SK-N-SH (cell line): ENCODE measurements at regions not wholly inside any gene's neighbourhood (a gene's known extent, or its start where the extent isn't known, plus 50 kb on each side); places are given as distances from the start of the nearest gene placed in this dataset.

ENCODE experiments used
- CTCF ChIA-PET: fragments of 300-600, 350-600 bp; formaldehyde crosslinking; extraction: SDS; loops from one replicate; lab custom pipeline; 2021; lab: Yijun Ruan, JAX
- POLR2A ChIA-PET: fragments of 350-600 bp; sonication (Branson Sonifier 250); formaldehyde crosslinking; extraction: SDS; loops from one replicate; lab custom pipeline; 2020; ENCODE audit warnings: antibody characterized with exemption, inconsistent platforms; lab: Yijun Ruan, JAX
- DNase-seq: peaks from one replicate; pipeline ENCODE4 v3.0.0; 2012
- H2AFZ ChIP-seq: fragments of 200-600 bp; sonication (generic); 2 replicates; pipeline ENCODE4 v1.8.1; 2016; ENCODE audit warnings: antibody characterized with exemption, mild to moderate bottlenecking, low read depth
- H3F3A ChIP-seq: fragments of 200-600 bp; sonication (generic); replicated peaks from 2 replicates; pipeline ENCODE3; 2016; ENCODE audit warnings: antibody characterized with exemption, mild to moderate bottlenecking; ENCODE audit not compliant: insufficient read depth
- H3K27ac ChIP-seq, 2 experiments: fragments of 200-500 bp in 1 of 2; fragments of 200-600 bp in 1 of 2; sonication (Bioruptor generic) in 1 of 2; sonication (generic), shearing (Covaris generic) in 1 of 2; 2 replicates each; pipeline versions ENCODE4 v1.5.1 to v1.6.1; 2014 to 2016; ENCODE audit warnings: low read depth in 2 of 2, inconsistent platforms in 1 of 2, low read length in 1 of 2, mild to moderate bottlenecking in 1 of 2, mixed read lengths in 1 of 2
- H3K27me3 ChIP-seq: fragments of 200-600 bp; sonication (generic), shearing (Covaris generic); 2 replicates; pipeline ENCODE4 v1.6.1; 2016; ENCODE audit warnings: mixed run types; ENCODE audit not compliant: insufficient read depth
- H3K36me3 ChIP-seq, 2 experiments: fragments of 200-500 bp in 1 of 2; fragments of 200-600 bp in 1 of 2; sonication (Bioruptor generic) in 1 of 2; sonication (generic) in 1 of 2; replicated peaks in 1 of 2; 2 replicates each; pipeline versions ENCODE3 to v1.5.1; 2014 to 2016; ENCODE audit warnings: low read length in 1 of 2, mild to moderate bottlenecking in 1 of 2; ENCODE audit not compliant: insufficient read depth in 2 of 2, control insufficient read depth in 1 of 2
- H3K4me1 ChIP-seq, 2 experiments: fragments of 200-500 bp in 1 of 2; fragments of 200-600 bp in 1 of 2; sonication (Bioruptor generic) in 1 of 2; sonication (generic), shearing (Covaris generic) in 1 of 2; 2 replicates each; pipeline versions ENCODE4 v1.5.1 to v1.6.1; 2014 to 2016; ENCODE audit warnings: low read depth in 1 of 2, low read length in 1 of 2, mixed run types in 1 of 2; ENCODE audit not compliant: insufficient read depth in 2 of 2, control insufficient read depth in 1 of 2
- H3K4me2 ChIP-seq: fragments of 200-600 bp; sonication (generic), shearing (Covaris generic); 2 replicates; pipeline ENCODE4 v1.6.1; 2017; ENCODE audit warnings: mixed run types
- H3K4me3 ChIP-seq, 2 experiments: fragments of 200-500 bp in 1 of 2; fragments of 200-600 bp in 1 of 2; sonication (Bioruptor generic) in 1 of 2; sonication (generic), shearing (Covaris generic) in 1 of 2; 2 replicates each; pipeline versions ENCODE4 v1.5.1 to v1.8.1; 2014 to 2016; ENCODE audit warnings: low read depth in 2 of 2, inconsistent platforms in 1 of 2, low read length in 1 of 2, mild to moderate bottlenecking in 1 of 2, mixed read lengths in 1 of 2, moderate library complexity in 1 of 2
- H3K79me2 ChIP-seq: fragments of 200-600 bp; sonication (generic); 2 replicates; pipeline ENCODE4 v1.8.1; 2017; ENCODE audit warnings: mild to moderate bottlenecking; ENCODE audit not compliant: insufficient read depth
- H3K9ac ChIP-seq: fragments of 200-600 bp; sonication (generic); 2 replicates; pipeline ENCODE4 v1.6.1; 2017; ENCODE audit warnings: mixed run types
- H3K9me2 ChIP-seq: fragments of 200-600 bp; sonication (generic); 2 replicates; pipeline ENCODE4 v1.6.1; 2017; ENCODE audit warnings: mixed run types
- H3K9me3 ChIP-seq: fragments of 200-600 bp; sonication (generic); 2 replicates; pipeline ENCODE4 v1.6.1; 2017; ENCODE audit warnings: mixed run types, mild to moderate bottlenecking, moderate library complexity
- H4K20me1 ChIP-seq: fragments of 200-600 bp; sonication (generic); 2 replicates; pipeline ENCODE4 v1.6.1; 2017; ENCODE audit warnings: mild to moderate bottlenecking, mixed run types; ENCODE audit not compliant: insufficient read depth
- FOSL2 ChIP-seq: IDR thresholded peaks from 2 replicates; pipeline ENCODE4 v1.4.0; 2012; ENCODE audit warnings: low read depth, mild to moderate bottlenecking, moderate library complexity, borderline replicate concordance
- FOXJ3 ChIP-seq: sonication (generic); formaldehyde crosslinking; IDR thresholded peaks from 2 replicates; pipeline ENCODE4 v1.5.1; 2020; ENCODE audit warnings: mild to moderate bottlenecking, missing genetic modification reagents
- JUND ChIP-seq: IDR thresholded peaks from 2 replicates; pipeline ENCODE4 v1.4.0; 2012
- MXI1 ChIP-seq: IDR thresholded peaks from 2 replicates; pipeline ENCODE4 v1.6.1; 2012; ENCODE audit warnings: mild to moderate bottlenecking, low read depth, low read length, improper control_type of control experiment
- NRF1 ChIP-seq: IDR thresholded peaks from 2 replicates; pipeline ENCODE4 v1.6.1; 2012; ENCODE audit warnings: low read depth, mild to moderate bottlenecking, low read length
- PBX3 ChIP-seq: IDR thresholded peaks from 2 replicates; pipeline ENCODE4; 2012
- POLR2AphosphoS5 ChIP-seq: IDR thresholded peaks from 2 replicates; pipeline ENCODE4 v1.6.1; 2012; ENCODE audit warnings: low read depth, low read length
- SIN3A ChIP-seq: IDR thresholded peaks from 2 replicates; pipeline ENCODE4 v1.6.1; 2012; ENCODE audit warnings: low read depth, mild to moderate bottlenecking, low read length, moderate library complexity, borderline replicate concordance
- TAF1 ChIP-seq: IDR thresholded peaks from 2 replicates; pipeline ENCODE4 v1.6.1; 2012; ENCODE audit warnings: low read depth, mild to moderate bottlenecking, low read length, moderate library complexity, borderline replicate concordance
- USF1 ChIP-seq: IDR thresholded peaks from 2 replicates; pipeline ENCODE4 v1.4.0; 2012; ENCODE audit warnings: low read depth, borderline replicate concordance
- USF2 ChIP-seq: fragments of 150-350 bp; IDR thresholded peaks from 2 replicates; pipeline ENCODE4 v1.6.1; 2017; ENCODE audit warnings: antibody characterized with exemption, low read length, low read depth, borderline replicate concordance
- YY1 ChIP-seq: IDR thresholded peaks from 2 replicates; pipeline ENCODE4 v1.4.0; 2012; ENCODE audit warnings: low read depth, mild to moderate bottlenecking
- ZBTB33 ChIP-seq: IDR thresholded peaks from 2 replicates; pipeline ENCODE4 v1.4.0; 2012; ENCODE audit warnings: low read depth, borderline replicate concordance
- WGBS: methylation state at CpG from one replicate; pipeline ENCODE4 v1.1.6; 2017; ENCODE audit warnings: low lambda C conversion rate; 5-methylcytosine and 5-hydroxymethylcytosine counted together

- no peak overlapping the region for H3K9ac ChIP-seq
- H3K36me3 ChIP-seq = no peaks in the 10 kb centered on the region
- no peaks in the 10 kb centered on the region for H3K79me2 ChIP-seq
- H3K4me3 ChIP-seq = no peak overlapping the region
- H3K27me3 ChIP-seq = no peaks in the 10 kb centered on the region
- no peaks in the 10 kb centered on the region; a peak in 1 of 4 replicates for H3K4me1 ChIP-seq
- H3F3A ChIP-seq = no peaks in the 10 kb centered on the region
- POLR2A ChIA-PET = no interaction called here
- H3K27ac ChIP-seq = no peak overlapping the region
- H2AFZ ChIP-seq = no peak overlapping the region
- TF ChIP-seq MXI1 = no peak
- no peak for TF ChIP-seq FOXJ3 (CRISPR knock-in tag)
- TF ChIP-seq PBX3 = no peak
- TF ChIP-seq JUND = no peak
- TF ChIP-seq POLR2AphosphoS5 = no peak
- no peak for TF ChIP-seq SIN3A
- TF ChIP-seq USF2 = no peak
- TF ChIP-seq YY1 = no peak
- TF ChIP-seq TAF1 = no peak
- TF ChIP-seq ZBTB33 = no peak
- no peak for TF ChIP-seq USF1
- TF ChIP-seq NRF1 = no peak
- TF ChIP-seq FOSL2 = no peak
- no peak overlapping the region for H3K4me2 ChIP-seq
- no peak for DNase-seq
- no peaks in the 10 kb centered on the region for H4K20me1 ChIP-seq
- no peaks in the 10 kb centered on the region for H3K9me3 ChIP-seq
- H3K9me2 ChIP-seq = no peaks in the 10 kb centered on the region
- WGBS = 20% methylated on average over 3 of the region's 3 CpGs
- CTCF ChIA-PET = no interaction called here
Observed at GRCh38 chr6:91280494-91280830, 693.6 kb upstream of the MAP3K7 start.
